Tibial nerve (tissue), 4 donors: ENCODE measurements at regions not wholly inside any gene's neighbourhood (a gene's known extent, or its start where the extent isn't known, plus 50 kb on each side); places are given as distances from the start of the nearest gene placed in this dataset.

Experiments
- DNase-seq, 2 donors: peaks; one replicate each; pipeline ENCODE4 v3.0.0-alpha.2; 2019; ENCODE audit warnings: low spot score in 2 of 2
- H3K27ac ChIP-seq, 4 donors: fragments of 200-600 bp; sonication (generic) in 3 of 4; one replicate each; pipeline ENCODE4 v1.5.1; 2017 to 2019; ENCODE audit warnings: mild to moderate bottlenecking in 1 of 4
- H3K27me3 ChIP-seq, 2 donors: fragments of 200-600 bp; sonication (generic) in 1 of 2; one replicate each; pipeline versions ENCODE4 v1.5.1 to v1.6.0; 2017 to 2019
- H3K36me3 ChIP-seq, 3 donors: fragments of 200-600 bp; sonication (generic); one replicate each; pipeline ENCODE4 v1.5.1; 2018 to 2019
- H3K4me1 ChIP-seq, 4 donors: fragments of 200-600 bp; sonication (generic) in 3 of 4; one replicate each; pipeline ENCODE4 v1.5.1; 2017 to 2019
- H3K4me3 ChIP-seq, 4 donors: fragments of 200-600 bp; sonication (generic) in 3 of 4; one replicate each; pipeline ENCODE4 v1.5.1; 2017 to 2019; ENCODE audit warnings: mild to moderate bottlenecking in 1 of 4, moderate library complexity in 1 of 4
- H3K9me3 ChIP-seq, 4 donors: fragments of 200-600 bp; sonication (generic) in 3 of 4; one replicate each; pipeline ENCODE4 v1.5.1; 2017 to 2019
- CTCF ChIP-seq, 5 experiments: fragments of 200-600 bp in 3 of 5; fragments of 450-650 bp in 2 of 5; sonication (generic) in 3 of 5; IDR thresholded peaks; one replicate each; pipeline ENCODE4 v1.5.1; 2016 to 2019; ENCODE audit warnings: antibody characterized with exemption in 5 of 5, mild to moderate bottlenecking in 3 of 5, moderate library complexity in 2 of 5
- EP300 ChIP-seq, 2 donors: sonication (generic); formaldehyde crosslinking; IDR thresholded peaks; one replicate each; pipeline ENCODE4 v1.6.1; 2017; ENCODE audit warnings: antibody characterized with exemption in 2 of 2, mild to moderate bottlenecking in 1 of 2
- POLR2A ChIP-seq, 2 donors: fragments of 450-650 bp; IDR thresholded peaks; one replicate each; pipeline ENCODE4 v1.6.1; 2017; ENCODE audit warnings: antibody characterized with exemption in 2 of 2, mild to moderate bottlenecking in 2 of 2, moderate library complexity in 2 of 2
- WGBS, 2 donors: methylation state at CpG; one replicate each; pipeline ENCODE4 v1.1.5; 2018; 5-methylcytosine and 5-hydroxymethylcytosine counted together

- no peak overlapping the region for H3K4me3 ChIP-seq
- no peaks in the 10 kb centered on the region for H3K36me3 ChIP-seq
- no peaks in the 10 kb centered on the region for H3K4me1 ChIP-seq
- TF ChIP-seq CTCF (IDR thresholded peaks at IDR 0.05) (no peak), EP300 (IDR thresholded peaks at IDR 0.05) (no peak), POLR2A (IDR thresholded peaks at IDR 0.05) (no peak)
- H3K9me3 ChIP-seq, result peaks cover 0 to 7% (median 0%) of the 10 kb centered on the region in 4 donors
- DNase-seq, result no peak
- WGBS, 2 donors, result 79 to 80% methylated on average over 10 to 13 of the region's 13 CpGs
- H3K27ac ChIP-seq, result no peak overlapping the region
- H3K27me3 ChIP-seq, result peaks cover 0 to 57% of the 10 kb centered on the region in 2 donors
These were observed 96.6 kb downstream of the UNCX start for GRCh38 chr7:1329261-1329660.

GRCh38 chr7:1329966-1330800 lies 97.5 kb downstream of the UNCX start:
- peaks cover 0 to 7% (median 0%) of the 10 kb centered on the region in 4 donors for H3K9me3 ChIP-seq
- no peak overlapping the region for H3K27ac ChIP-seq
- no peak for TF ChIP-seq CTCF (IDR thresholded peaks at IDR 0.05)
- TF ChIP-seq EP300 (IDR thresholded peaks at IDR 0.05), result no peak
- TF ChIP-seq POLR2A (IDR thresholded peaks at IDR 0.05), result no peak
- 70 to 71% methylated on average over 29 to 30 of the region's 38 CpGs for WGBS, 2 donors
- H3K4me1 ChIP-seq, result no peaks in the 10 kb centered on the region
- peaks cover 0 to 57% of the 10 kb centered on the region in 2 donors for H3K27me3 ChIP-seq
- no peak for DNase-seq
- H3K4me3 ChIP-seq, result no peak overlapping the region
- no peaks in the 10 kb centered on the region for H3K36me3 ChIP-seq

- H3K4me3 ChIP-seq, result no peak overlapping the region
- H3K27me3 ChIP-seq, result peaks cover 0 to 49% of the 10 kb centered on the region in 2 donors
- H3K9me3 ChIP-seq, result peaks cover 0 to 14% (median 0%) of the 10 kb centered on the region in 4 donors
- DNase-seq, result no peak
- H3K4me1 ChIP-seq, result no peaks in the 10 kb centered on the region
- no peak overlapping the region for H3K27ac ChIP-seq
- 58 to 72% methylated on average over 29 to 39 of the region's 39 CpGs for WGBS, 2 donors
- no peaks in the 10 kb centered on the region for H3K36me3 ChIP-seq
- TF ChIP-seq EP300 (IDR thresholded peaks at IDR 0.05) (no peak), CTCF (IDR thresholded peaks at IDR 0.05) (no peak), POLR2A (IDR thresholded peaks at IDR 0.05) (no peak)
These were observed 98.2 kb downstream of the UNCX start for GRCh38 chr7:1330801-1331425.

GRCh38 chr7:1331561-1332467 lies 99.1 kb downstream of the UNCX start:
- Histone ChIP-seq H3K4me1 (no peaks in the 10 kb centered on the region), H3K27me3 (peaks cover 0 to 48% of the 10 kb centered on the region in 2 donors), H3K4me3 (no peak overlapping the region), H3K9me3 (peaks cover 0 to 23% (median 2%) of the 10 kb centered on the region in 4 donors), H3K27ac (no peak overlapping the region), H3K36me3 (no peaks in the 10 kb centered on the region)
- WGBS, 2 donors, result 43 to 57% methylated on average over 20 to 21 of the region's 21 CpGs
- no peak for DNase-seq
- no peak for TF ChIP-seq POLR2A (IDR thresholded peaks at IDR 0.05)
- no peak for TF ChIP-seq CTCF (IDR thresholded peaks at IDR 0.05)
- no peak for TF ChIP-seq EP300 (IDR thresholded peaks at IDR 0.05)
